ENCODE measurements at regions not wholly inside any gene's neighbourhood (a gene's known extent, or its start where the extent isn't known, plus 50 kb on each side); places are given as distances from the start of the nearest gene placed in this dataset.

GRCh38 chrX:142054094-142054493 is 150.4 kb downstream of the MAGEC1 start:
- H3K36me3 Mint-ChIP-seq (ENCODE audit: low read depth, unreplicated experiment) = no peaks in the 10 kb centered on the region
- H3K36me3 ChIP-seq (ENCODE audit: insufficient read depth, low read length) = no peaks in the 10 kb centered on the region

GRCh38 chrX:142052238-142052637 is 148.5 kb downstream of the MAGEC1 start:
- no peaks in the 10 kb centered on the region for H3K27me3 Mint-ChIP-seq (ENCODE audit: low read depth, unreplicated experiment)
- H3K9me3 Mint-ChIP-seq (ENCODE audit: unreplicated experiment) = no peaks in the 10 kb centered on the region
- FAIRE-seq = no peak

More at GRCh38 chrX:142054094-142054493, 150.4 kb downstream of the MAGEC1 start:
- H3K9me3 ChIP-seq (ENCODE audit: insufficient read depth, low read depth, low read length) = peaks cover 4% of the 10 kb centered on the region
- H3K4me2 ChIP-seq (ENCODE audit: low read length) = no peak overlapping the region
- no peaks in the 10 kb centered on the region for H3K27me3 ChIP-seq (ENCODE audit: insufficient read depth, low read length)
- H3K27ac ChIP-seq (ENCODE audit: low read depth, low read length) = no peak overlapping the region
- TF ChIP-seq CTCF (IDR thresholded peaks at IDR 0.05; ENCODE audit: insufficient read depth, low read depth, low read length) (no peak), EZH2 (IDR thresholded peaks at IDR 0.05; ENCODE audit: insufficient read depth, low read length) (no peak)
- FAIRE-seq (peak; percentile 23), DNase-seq (ENCODE audit: low read depth) (no peak)
- H4K20me1 ChIP-seq (ENCODE audit: insufficient read depth, low read length) = no peaks in the 10 kb centered on the region
- H3K4me1 Mint-ChIP-seq (ENCODE audit: low read depth, unreplicated experiment) = no peaks in the 10 kb centered on the region
- no peak overlapping the region for H3K27ac Mint-ChIP-seq (ENCODE audit: unreplicated experiment)
- no peak overlapping the region for H3K9ac ChIP-seq (ENCODE audit: low read length)
- H3K4me3 Mint-ChIP-seq (ENCODE audit: unreplicated experiment) = no peak overlapping the region
- H3K79me2 ChIP-seq (ENCODE audit: insufficient read depth, low read length) = no peaks in the 10 kb centered on the region
- H2AFZ ChIP-seq (ENCODE audit: low read depth, low read length) = no peak overlapping the region
- no peaks in the 10 kb centered on the region for H3K9me3 Mint-ChIP-seq (ENCODE audit: unreplicated experiment)
- no peak overlapping the region for H3K4me3 ChIP-seq (ENCODE audit: insufficient read depth, low read depth, low read length)
- H3K27me3 Mint-ChIP-seq (ENCODE audit: low read depth, unreplicated experiment) = no peaks in the 10 kb centered on the region
- no peaks in the 10 kb centered on the region for H3K4me1 ChIP-seq (ENCODE audit: insufficient read depth, low read length)

More at GRCh38 chrX:142052238-142052637, 148.5 kb downstream of the MAGEC1 start:
- no peaks in the 10 kb centered on the region for H3K27me3 ChIP-seq (ENCODE audit: insufficient read depth, low read length)
- H3K4me3 ChIP-seq (ENCODE audit: insufficient read depth, low read depth, low read length) = no peak overlapping the region
- Mint-ChIP-seq H3K36me3 (ENCODE audit: low read depth, unreplicated experiment) (no peaks in the 10 kb centered on the region), H3K4me3 (ENCODE audit: unreplicated experiment) (no peak overlapping the region), H3K4me1 (ENCODE audit: low read depth, unreplicated experiment) (no peaks in the 10 kb centered on the region), H3K27ac (ENCODE audit: unreplicated experiment) (no peak overlapping the region)
- H3K9me3 ChIP-seq (ENCODE audit: insufficient read depth, low read depth, low read length) = no peaks in the 10 kb centered on the region
- no peak overlapping the region for H2AFZ ChIP-seq (ENCODE audit: low read depth, low read length)
- H3K36me3 ChIP-seq (ENCODE audit: insufficient read depth, low read length) = no peaks in the 10 kb centered on the region
- H3K4me1 ChIP-seq (ENCODE audit: insufficient read depth, low read length) = no peaks in the 10 kb centered on the region
- H3K4me2 ChIP-seq (ENCODE audit: low read length) = no peak overlapping the region
- H3K27ac ChIP-seq (ENCODE audit: low read depth, low read length) = no peak overlapping the region
- no peak for DNase-seq (ENCODE audit: low read depth)
- no peak overlapping the region for H3K9ac ChIP-seq (ENCODE audit: low read length)
- no peaks in the 10 kb centered on the region for H4K20me1 ChIP-seq (ENCODE audit: insufficient read depth, low read length)
- TF ChIP-seq CTCF (IDR thresholded peaks at IDR 0.05; ENCODE audit: insufficient read depth, low read depth, low read length) (no peak), EZH2 (IDR thresholded peaks at IDR 0.05; ENCODE audit: insufficient read depth, low read length) (no peak)
- H3K79me2 ChIP-seq (ENCODE audit: insufficient read depth, low read length) = no peaks in the 10 kb centered on the region

All from astrocyte (in vitro differentiated cells and primary cell).